Prostate gland (tissue), 2 donors: ENCODE measurements at regions not wholly inside any gene's neighbourhood (a gene's known extent, or its start where the extent isn't known, plus 50 kb on each side); places are given as distances from the start of the nearest gene placed in this dataset.

Experiments
- POLR2A ChIP-seq: fragments of 450-650 bp; IDR thresholded peaks from one replicate; pipeline ENCODE4 v1.6.1; 2016; ENCODE audit warnings: antibody characterized with exemption, mild to moderate bottlenecking
- TF ChIP-seq, protein P1 (sequence below), 4 experiments: fragments of 200-600 bp in 2 of 4; fragments of 450-650 bp in 2 of 4; sonication (generic) in 2 of 4; IDR thresholded peaks; 1 replicate in 3 of 4; 2 replicates in 1 of 4; pipeline ENCODE4 v1.5.1; 2016 to 2019; ENCODE audit warnings: antibody characterized with exemption in 4 of 4, mild to moderate bottlenecking in 2 of 4, moderate library complexity in 2 of 4

DNA sequence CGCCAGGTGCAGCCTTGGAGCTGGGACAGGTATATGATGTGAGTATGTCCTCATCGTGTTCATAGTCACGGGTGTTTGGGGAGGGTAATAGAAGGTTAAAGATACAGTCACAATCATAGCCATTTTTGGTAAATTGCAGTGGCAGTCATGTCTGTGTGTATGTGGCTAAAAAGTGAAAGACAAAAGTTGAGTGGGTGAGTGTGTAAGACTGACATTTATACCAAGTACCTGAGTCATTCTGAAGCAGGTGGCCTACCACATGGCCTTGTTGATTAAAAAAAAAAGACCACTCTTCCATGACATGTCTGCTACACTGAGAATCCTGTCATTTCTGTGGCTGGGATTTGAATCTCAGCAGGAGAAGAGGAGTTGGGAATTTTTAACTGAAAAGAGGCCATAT is 181.9 kb downstream of the SCP2D1 start:
- TF ChIP-seq POLR2A: no peak
- TF ChIP-seq, protein P1, sequence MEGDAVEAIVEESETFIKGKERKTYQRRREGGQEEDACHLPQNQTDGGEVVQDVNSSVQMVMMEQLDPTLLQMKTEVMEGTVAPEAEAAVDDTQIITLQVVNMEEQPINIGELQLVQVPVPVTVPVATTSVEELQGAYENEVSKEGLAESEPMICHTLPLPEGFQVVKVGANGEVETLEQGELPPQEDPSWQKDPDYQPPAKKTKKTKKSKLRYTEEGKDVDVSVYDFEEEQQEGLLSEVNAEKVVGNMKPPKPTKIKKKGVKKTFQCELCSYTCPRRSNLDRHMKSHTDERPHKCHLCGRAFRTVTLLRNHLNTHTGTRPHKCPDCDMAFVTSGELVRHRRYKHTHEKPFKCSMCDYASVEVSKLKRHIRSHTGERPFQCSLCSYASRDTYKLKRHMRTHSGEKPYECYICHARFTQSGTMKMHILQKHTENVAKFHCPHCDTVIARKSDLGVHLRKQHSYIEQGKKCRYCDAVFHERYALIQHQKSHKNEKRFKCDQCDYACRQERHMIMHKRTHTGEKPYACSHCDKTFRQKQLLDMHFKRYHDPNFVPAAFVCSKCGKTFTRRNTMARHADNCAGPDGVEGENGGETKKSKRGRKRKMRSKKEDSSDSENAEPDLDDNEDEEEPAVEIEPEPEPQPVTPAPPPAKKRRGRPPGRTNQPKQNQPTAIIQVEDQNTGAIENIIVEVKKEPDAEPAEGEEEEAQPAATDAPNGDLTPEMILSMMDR (IDR thresholded peaks at IDR 0.05): no peak
